ENCODE measurements at regions not wholly inside any gene's neighbourhood (a gene's known extent, or its start where the extent isn't known, plus 50 kb on each side); places are given as distances from the start of the nearest gene placed in this dataset.

GRCh38 chr4:79022529-79022928, 83.3 kb upstream of the PAQR3 start (continued):
- TF ChIP-seq ZNF311 (CRISPR knock-in tag; IDR thresholded peaks at IDR 0.05) (no peak), RB1 (IDR thresholded peaks at IDR 0.05; ENCODE audit: low read depth) (no peak), CHD2 (IDR thresholded peaks at IDR 0.05; ENCODE audit: low read depth, low read length) (no peak)

GRCh38 chr4:79017481-79017880, 78.2 kb upstream of the PAQR3 start:
- no peak for FAIRE-seq
- no TSS peak for BruUV-seq (replicated peaks)
- TF ChIP-seq HIVEP1 (CRISPR knock-in tag; IDR thresholded peaks at IDR 0.05) (no peak), RBM34 (IDR thresholded peaks at IDR 0.05; ENCODE audit: borderline replicate concordance, insufficient read depth, low read length) (no peak), TCF7 (IDR thresholded peaks at IDR 0.05; ENCODE audit: borderline replicate concordance) (no peak), MXI1 (IDR thresholded peaks at IDR 0.05; ENCODE audit: low read depth, low read length) (no peak), CEBPB (tag; IDR thresholded peaks at IDR 0.05) (no peak), ZBTB49 (CRISPR knock-in tag; IDR thresholded peaks at IDR 0.05; ENCODE audit: borderline replicate concordance) (no peak), IRF1 (CRISPR knock-in tag; IDR thresholded peaks at IDR 0.05; ENCODE audit: borderline replicate concordance) (no peak), RAD21 (CRISPR knock-in tag; conservative IDR thresholded peaks at IDR 0.05 in 1 of 2, IDR thresholded peaks at IDR 0.05 in 1 of 2) (no peak), ILF3 (IDR thresholded peaks at IDR 0.05; ENCODE audit: borderline replicate concordance) (no peak), POLR2AphosphoS2 (IDR thresholded peaks at IDR 0.05; ENCODE audit: low read length) (no peak), PTBP1 (IDR thresholded peaks at IDR 0.05; ENCODE audit: low read depth, low read length) (no peak), TCF3 (CRISPR knock-in tag; IDR thresholded peaks at IDR 0.05) (no peak)
- TF ChIP-seq, protein P1, sequence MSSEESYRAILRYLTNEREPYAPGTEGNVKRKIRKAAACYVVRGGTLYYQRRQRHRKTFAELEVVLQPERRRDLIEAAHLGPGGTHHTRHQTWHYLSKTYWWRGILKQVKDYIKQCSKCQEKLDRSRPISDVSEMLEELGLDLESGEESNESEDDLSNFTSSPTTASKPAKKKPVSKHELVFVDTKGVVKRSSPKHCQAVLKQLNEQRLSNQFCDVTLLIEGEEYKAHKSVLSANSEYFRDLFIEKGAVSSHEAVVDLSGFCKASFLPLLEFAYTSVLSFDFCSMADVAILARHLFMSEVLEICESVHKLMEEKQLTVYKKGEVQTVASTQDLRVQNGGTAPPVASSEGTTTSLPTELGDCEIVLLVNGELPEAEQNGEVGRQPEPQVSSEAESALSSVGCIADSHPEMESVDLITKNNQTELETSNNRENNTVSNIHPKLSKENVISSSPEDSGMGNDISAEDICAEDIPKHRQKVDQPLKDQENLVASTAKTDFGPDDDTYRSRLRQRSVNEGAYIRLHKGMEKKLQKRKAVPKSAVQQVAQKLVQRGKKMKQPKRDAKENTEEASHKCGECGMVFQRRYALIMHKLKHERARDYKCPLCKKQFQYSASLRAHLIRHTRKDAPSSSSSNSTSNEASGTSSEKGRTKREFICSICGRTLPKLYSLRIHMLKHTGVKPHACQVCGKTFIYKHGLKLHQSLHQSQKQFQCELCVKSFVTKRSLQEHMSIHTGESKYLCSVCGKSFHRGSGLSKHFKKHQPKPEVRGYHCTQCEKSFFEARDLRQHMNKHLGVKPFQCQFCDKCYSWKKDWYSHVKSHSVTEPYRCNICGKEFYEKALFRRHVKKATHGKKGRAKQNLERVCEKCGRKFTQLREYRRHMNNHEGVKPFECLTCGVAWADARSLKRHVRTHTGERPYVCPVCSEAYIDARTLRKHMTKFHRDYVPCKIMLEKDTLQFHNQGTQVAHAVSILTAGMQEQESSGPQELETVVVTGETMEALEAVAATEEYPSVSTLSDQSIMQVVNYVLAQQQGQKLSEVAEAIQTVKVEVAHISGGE (CRISPR knock-in tag; IDR thresholded peaks at IDR 0.05), result no peak

More at GRCh38 chr4:79017481-79017880, 78.2 kb upstream of the PAQR3 start:
- intact Hi-C loops (cut with micrococcal nuclease) (no loop called here), in situ Hi-C loops (cut with MboI) (no loop called here)
- H3K9ac ChIP-seq (ENCODE audit: insufficient read depth in 1 of 2, low read depth in 2 of 2, low read length in 2 of 2), result no peak overlapping the region
- H3K4me3 ChIP-seq, result no peak overlapping the region
- no peaks in the 10 kb centered on the region for H4K20me1 ChIP-seq (replicated peaks; ENCODE audit: control insufficient read depth, insufficient read depth, low read length)
- DNase-seq (ENCODE audit: extremely low read depth in 1 of 4, low spot score in 3 of 4) (no peak), ATAC-seq (no peak)
- no peak overlapping the region for H2AFZ ChIP-seq (ENCODE audit: low read depth, low read length)
- POLR2A ChIA-PET, result no interaction called here
- H3K4me2 ChIP-seq (ENCODE audit: insufficient read depth, low read length), result no peak overlapping the region
- no peaks in the 10 kb centered on the region for H3K9me1 ChIP-seq (ENCODE audit: control insufficient read depth, insufficient read depth, low read length)
- H3K79me2 ChIP-seq (ENCODE audit: control insufficient read depth, insufficient read depth, low read length), result no peaks in the 10 kb centered on the region
- H3K27ac ChIP-seq (ENCODE audit: extremely low read depth, low read depth, low read length), result no peak overlapping the region
- H3K4me1 ChIP-seq (replicated peaks in 1 of 2; ENCODE audit: control insufficient read depth in 2 of 2, insufficient read depth in 2 of 2, low read length in 2 of 2), result peaks cover 0 to under 1% of the 10 kb centered on the region in 2 experiments; a peak in 1 of 5 replicates
- H3K9me3 ChIP-seq (replicated peaks; ENCODE audit: control insufficient read depth, insufficient read depth, low read depth, low read length), result no peaks in the 10 kb centered on the region
- H3K27me3 ChIP-seq (ENCODE audit: control insufficient read depth in 2 of 2, insufficient read depth in 2 of 2, low read length in 2 of 2), result no peaks in the 10 kb centered on the region; a peak in 1 of 5 replicates
- CTCF ChIA-PET (ENCODE audit: low intra/inter-chr PET ratio), result no interaction called here
- no peaks in the 10 kb centered on the region; the same call in 2 of the 3 replicates for H3K36me3 ChIP-seq (ENCODE audit: control insufficient read depth, insufficient read depth, low read length)
- 0% methylated on average over 1 of the region's 1 CpG for WGBS (ENCODE audit: insufficient coverage, low coverage, missing lambda C conversion rate)

Data from K562 (cell line).